ENCODE measurements at regions not wholly inside any gene's neighbourhood (a gene's known extent, or its start where the extent isn't known, plus 50 kb on each side); places are given as distances from the start of the nearest gene placed in this dataset.
"Not testable (repeated sequence)": the region's sequence is repeated elsewhere in the genome, so short reads cannot be mapped to it uniquely, and the experiment has no call there.

DNA sequence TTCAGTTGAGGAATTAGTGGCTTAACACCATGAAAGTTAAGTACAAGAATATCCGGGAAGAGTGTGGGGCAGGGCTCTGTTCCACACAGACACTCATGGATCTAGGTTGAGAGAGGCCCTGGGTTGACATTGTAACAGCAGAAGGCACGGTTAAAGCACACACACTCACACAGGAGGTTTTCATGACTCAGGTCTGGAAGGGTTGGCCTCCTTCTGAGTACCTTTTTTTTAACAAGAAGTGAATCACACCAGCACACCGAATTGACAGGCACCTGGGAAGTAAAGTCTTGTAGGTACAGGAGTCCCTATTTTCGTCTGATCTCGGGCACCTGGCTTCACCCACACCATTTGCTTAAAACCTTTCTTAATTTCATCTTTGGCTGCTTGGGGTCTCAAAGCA is 509.4 kb upstream of the ADARB2 start:
- DNase-seq (ENCODE audit: low spot score), result no peak

DNA sequence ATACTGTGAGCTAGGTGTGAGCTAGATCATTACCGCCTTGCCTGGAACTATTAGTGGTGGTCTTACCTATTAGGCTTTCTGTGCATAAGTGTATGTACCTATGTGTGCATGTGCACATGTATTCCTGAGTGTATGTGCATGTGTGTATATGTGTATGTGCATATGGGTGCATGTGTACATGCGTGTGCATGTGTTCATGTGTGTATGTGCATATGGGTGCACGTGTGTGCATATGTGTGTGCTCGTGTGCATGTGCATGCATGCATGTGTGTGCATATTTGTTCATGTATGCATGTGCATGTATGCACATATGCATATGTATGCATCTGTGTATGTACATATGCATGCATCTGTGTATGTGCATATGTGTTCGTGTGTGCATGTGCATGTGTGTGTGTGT is 508.3 kb upstream of the ADARB2 start:
- no peak for DNase-seq (ENCODE audit: low spot score)

DNA sequence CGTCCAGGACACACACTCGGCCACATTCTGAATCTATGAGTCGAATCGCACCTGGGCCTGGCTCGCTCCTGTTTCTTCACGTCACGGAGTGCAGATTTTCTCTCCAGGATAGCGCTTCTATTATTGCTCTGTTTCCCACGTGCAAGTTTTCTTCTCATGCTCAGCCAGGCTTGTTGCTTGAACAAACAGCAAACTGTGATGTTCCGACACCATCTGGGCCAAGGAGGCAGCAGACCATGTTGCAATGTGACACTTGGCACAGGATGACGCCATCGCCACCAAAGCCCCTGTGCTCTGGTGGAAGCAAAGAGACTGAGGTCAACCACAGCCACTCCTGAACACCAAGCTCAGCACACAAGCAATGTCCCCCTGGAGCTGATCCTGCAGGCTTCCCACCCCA is 507.1 kb upstream of the ADARB2 start:
- no peak for DNase-seq (ENCODE audit: low spot score)

DNA sequence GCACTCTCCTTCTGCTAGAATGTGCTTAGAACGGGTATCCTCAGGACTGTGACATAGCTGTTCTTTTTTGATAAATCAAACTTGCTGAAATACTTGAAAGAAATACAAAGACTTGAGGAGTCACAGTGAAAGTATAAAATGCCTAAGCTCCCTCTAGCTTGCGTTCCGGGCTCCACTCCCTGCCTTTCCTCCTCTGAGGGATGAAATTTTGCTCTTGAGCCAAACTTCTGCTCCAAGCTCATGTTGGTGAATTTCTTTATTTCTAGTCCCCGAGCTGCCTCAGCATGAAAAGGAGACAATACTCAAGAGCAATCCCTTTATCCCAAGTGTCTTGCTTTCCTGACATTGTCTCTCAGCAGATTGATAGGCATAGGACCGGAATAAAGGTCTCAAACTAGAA is 499.6 kb upstream of the ADARB2 start:
- DNase-seq (ENCODE audit: low spot score), result no peak

DNA sequence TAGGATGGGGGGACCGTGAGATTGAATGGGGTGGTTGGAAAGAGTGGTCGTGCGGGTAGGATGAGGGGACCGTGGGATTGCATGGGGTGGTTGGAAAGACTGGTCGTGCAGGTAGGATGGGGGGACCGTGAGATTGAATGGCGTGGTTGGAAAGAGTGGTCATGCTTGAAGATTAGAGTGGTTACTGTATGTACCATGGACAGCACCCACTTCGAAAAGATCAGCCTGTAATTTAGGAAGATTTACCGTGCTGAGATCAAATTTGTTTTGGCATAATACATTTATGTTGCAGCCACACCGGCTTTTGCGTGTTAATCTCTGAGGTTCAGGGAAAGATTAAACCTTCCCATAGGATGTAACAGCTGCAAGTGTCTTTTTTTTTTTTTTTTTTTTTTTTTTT is 495.2 kb upstream of the ADARB2 start:
- DNase-seq (ENCODE audit: low spot score), result no peak

DNA sequence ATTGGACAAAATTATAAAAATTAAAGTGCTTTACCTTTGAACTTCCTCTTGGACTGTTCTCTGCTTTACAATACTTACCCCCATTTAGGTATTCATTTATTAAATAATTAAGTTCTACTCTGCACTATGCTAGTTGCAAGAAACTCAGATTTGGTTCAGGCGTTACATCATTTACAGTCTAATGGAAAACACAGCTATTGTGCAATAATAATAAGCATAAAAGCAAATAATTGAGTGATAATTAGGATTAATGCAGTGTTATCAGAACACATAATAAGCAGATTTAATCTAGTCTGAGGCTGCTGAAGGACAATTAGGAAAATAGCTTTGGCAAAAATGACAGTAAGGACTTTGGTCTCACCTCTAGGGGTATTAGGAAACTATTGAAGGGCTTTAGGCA is 493.2 kb upstream of the ADARB2 start:
- DNase-seq (ENCODE audit: low spot score), result no peak

DNA sequence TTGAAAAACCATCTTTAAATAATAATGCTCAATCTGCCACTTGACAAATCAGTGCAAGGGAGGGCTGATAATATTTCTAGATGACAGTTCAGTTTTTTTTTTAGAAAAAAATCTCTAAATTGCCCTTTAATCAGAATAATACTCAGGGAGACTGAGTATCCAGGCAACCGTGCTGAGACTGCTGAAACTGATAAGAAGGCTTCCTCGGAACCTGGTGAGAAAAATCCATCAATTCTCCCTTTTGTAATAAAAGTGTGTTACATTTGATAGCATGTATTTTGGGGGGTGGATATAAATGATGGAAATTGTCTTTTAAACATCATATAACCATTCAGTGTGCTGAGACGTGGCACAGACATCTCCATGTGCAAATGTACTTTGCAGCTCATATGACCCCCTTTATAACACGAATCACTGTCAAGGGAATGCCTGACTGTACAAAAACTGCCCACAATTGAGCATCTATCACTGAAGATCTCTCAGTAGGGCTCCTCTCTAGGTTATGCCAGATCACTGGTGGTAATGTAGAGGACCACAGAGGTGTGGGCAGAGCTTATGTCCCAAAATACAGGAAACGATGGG is 491.1 kb upstream of the ADARB2 start:
- DNase-seq (ENCODE audit: low spot score), result no peak

DNA sequence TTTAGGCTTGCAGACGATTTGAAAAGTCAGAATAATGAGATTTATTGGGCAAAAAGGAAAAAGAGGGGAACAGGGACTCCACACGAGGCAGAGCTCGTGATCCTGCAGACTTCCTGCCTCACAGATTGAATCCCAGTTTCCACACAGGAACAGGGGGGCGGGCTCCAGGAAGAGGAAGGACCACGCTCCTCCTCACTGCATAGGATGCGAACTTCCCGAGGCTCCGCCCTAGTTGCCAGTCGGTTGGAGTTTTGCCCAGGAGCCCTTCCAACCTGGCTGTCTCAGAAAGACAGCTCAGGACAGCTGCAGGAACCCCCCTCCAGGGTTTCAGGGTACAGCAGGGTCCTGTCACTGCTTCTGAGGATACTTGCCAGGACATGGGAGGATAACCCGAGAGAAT is 488.3 kb upstream of the ADARB2 start:
- no peak for DNase-seq (ENCODE audit: low spot score)

DNA sequence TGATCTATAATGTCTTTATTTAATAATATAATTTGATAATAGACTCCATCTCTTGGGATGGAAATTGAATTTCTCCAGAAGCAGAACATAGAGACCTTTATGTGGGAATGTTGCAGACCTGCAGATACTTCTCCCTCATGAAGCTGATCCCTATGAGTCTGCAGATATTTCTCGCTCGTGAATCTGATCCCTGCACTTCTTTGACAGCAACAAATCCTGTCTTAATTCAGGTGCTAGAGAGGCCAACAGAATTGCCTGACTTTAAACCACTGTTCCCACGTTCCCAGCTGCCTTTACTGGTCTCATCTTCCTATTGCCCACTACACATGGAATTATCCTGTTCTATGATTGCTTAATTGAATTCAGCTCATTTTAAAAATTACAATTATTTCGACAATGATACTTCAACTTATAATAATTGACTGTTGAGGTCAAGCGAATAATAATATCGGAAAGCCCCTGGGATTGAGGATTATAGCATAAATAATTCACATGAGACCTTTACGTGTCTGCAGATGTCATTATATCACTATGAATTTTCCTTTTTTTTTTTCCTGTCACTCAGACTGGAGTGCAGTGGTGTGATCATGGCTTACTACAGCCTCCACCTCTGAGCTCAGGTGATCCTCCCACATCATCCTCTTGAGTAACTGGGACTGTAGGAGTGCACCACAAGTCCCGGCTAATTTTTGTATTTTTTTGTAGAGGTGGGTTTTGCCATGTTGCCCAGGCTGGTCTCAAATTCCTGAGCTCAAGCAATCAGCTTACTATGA is 486.4 kb upstream of the ADARB2 start:
- DNase-seq (ENCODE audit: low spot score), result no peak

DNA sequence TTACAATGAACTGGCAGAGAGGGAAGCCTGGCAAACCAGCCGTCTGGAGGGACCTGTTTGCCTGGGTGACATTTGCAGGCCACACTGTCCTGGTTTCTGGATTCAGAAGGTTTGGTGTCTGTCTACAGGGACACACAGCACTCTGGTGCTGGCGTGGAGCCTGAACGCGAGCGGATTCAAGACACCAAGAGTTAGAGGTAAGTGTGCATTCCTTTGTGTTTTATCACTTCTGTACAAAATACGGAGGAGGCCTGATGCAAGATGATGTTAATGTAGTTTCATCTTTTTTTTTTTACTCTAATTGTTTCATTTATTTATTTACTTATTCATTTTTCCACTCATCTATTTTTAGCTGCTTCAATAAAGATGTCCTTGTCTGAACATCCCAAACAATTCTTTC is 485.3 kb upstream of the ADARB2 start:
- DNase-seq (ENCODE audit: low spot score), result no peak

DNA sequence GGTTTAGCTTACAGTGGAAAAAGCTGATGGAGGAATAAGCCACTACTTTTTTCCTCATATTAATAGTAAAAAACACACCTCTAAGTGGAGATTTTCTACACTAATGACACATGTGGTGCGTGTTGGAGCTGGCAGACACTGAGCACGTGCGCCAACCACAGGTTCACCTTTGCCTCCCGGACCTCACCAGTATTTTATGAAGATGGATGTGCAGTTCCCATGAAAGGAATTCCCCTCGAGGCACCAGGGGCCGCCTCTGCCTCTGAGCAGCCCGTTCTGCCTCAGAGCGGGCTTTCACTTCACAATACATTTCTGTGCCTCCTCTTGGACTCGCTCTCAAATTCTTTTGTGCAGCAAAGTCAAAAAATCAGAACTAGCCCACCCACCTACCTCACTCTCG is 477.5 kb upstream of the ADARB2 start:
- no peak for DNase-seq (ENCODE audit: low spot score)

DNA sequence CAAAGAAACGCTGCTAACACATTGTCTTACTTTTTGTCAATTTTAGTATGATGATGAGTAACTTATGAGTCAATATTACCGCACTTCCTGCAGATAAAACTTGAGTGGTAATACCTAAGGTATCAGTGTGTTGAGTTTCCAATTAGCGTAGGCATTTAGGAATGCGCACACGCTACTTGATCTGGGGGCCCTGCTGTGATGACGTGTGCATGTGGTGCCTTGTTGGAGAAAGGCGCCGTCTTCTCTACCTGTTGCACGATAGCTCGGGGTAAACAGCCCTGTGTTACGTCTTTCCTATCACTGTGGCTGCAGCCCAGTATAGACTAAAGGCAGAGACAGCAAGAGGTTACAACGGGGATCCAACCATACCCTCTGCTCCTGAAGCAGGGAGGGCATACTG is 476.8 kb upstream of the ADARB2 start:
- no peak for DNase-seq (ENCODE audit: low spot score)

DNA sequence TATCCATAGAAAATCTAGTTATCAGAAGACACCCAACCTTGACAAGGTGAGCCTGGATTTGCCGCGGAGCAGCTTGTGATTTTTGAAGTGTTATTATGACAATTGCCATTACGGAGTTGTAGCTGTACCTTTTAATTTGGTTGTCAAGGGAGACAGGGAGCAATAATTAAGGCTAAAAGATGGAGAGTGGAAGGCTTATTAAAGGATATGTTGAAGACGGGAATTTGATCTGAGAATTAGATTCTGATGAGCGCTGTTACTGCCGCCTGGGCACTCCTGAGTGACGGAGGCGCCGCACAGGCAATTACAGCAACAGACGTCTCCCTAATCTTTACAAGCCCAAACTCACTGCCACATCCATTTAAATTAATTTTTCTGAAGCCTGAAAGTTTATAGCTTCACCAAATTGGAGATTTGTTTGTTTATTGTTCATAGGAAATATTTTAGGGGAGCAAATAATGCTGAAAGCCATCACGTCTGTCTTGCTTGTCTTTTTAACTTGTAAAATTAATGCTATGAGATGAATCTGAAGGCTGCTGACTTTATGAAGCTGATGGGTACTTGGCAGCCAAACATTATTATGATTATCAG is 475.0 kb upstream of the ADARB2 start:
- DNase-seq (ENCODE audit: low spot score), result no peak

DNA sequence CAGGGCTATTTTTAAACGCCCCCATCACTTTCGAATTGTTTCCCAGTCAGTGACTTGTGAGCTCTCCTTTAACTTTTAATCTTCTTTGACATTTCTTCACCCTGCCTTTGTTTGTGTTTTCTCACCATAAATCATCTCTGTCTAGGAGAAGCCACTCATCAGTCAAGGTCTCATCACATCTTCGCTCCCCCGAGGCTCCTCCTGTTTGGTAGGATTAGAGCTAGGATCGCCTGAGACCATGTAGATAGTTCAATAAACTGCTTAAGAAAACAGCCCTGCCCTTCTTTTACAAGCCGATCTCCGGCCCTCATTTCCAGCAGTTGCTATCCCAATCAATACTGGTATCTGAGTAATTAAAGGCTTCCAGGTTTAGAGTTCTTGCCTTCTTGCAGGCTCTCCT is 472.8 kb upstream of the ADARB2 start:
- no peak for DNase-seq (ENCODE audit: low spot score)

DNA sequence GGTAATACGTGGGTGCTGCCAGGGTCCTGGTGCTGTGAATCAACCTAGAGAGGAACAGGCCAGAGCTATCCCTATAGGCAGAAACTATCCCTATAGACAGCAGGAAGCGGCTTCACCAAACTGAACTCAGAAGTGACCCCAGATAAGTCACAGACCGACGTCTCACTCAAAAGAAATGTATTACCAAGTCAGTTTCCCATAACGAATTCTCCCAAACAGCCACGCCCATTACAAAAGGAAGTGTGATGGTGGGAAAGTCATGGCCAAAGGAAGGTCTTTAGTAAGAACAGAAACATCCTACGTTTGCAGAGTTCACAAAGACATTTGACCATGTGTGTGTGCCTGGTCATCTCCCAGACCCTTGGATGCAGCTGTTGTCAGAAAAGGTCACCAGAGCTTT is 470.8 kb upstream of the ADARB2 start:
- DNase-seq (ENCODE audit: low spot score), result no peak

DNA sequence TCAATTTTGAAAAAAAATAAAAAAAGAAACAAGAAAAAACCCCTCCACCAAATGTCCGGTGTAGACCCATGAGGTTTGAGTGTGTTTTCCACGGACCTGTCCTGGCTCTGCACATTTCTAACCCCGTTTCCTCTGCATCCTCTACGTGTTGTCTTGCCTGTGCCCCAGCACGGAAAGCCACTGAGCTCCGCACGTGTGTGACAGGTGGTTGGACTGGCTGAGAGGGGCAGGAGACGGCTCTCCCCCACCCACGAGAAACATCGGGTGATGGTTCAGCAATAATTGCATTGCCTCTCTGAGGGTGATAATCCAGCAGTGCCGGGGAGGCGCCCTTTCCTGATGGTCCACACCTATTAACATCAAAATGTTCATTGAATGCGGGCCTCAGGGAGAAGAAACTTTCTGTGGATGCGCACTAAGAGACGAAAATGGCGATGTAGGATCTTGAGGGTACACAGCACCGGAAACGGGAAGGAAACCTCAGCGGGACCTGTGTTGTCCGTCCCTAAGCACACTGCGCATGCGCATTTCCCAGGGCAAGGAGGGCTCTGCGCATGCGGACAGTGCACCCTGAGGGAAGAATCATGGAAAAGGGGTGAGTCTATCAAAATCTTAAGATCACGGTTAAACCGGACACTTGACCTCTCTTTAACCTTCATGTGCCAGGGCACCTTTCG is 470.1 kb upstream of the ADARB2 start:
- no peak for DNase-seq (ENCODE audit: low spot score)

DNA sequence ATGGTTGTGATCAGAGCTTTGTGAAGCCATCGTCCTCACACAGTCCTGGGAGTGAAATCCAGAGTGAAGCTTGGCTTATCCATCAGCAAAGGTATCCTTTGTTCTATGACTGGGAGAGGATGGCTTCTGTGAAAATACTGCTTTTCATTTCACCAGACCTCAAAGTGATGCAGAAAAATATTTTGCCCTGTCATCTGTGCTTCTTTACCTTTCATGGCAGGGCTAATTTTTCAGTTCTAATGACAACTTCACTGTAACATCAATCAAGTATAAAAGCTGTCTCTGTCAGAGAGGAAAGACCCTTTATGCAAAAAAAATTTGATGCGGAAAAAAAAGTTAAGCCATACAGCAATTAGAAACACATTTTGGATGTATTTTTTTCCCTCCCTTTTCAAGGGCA is 468.1 kb upstream of the ADARB2 start:
- no peak for DNase-seq (ENCODE audit: low spot score)

DNA sequence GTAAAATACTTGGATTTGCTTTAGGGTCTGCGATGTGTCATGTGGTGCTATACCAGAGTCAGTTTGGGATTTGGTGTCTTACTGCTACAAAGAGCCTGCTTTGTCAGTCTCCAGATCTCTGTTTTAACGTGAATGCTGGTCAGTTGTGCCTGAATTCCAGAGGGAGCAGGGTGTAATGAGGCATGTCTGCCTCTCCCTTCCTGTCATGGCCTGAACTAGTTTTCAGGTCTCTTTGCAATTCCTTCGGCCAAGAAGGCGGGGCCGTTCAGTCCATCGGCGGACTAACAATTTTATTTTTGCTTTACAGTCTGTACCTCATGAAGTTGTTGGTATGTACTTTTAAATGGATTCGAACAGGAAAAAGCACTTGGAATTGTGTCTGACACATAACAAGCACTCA is 465.1 kb upstream of the ADARB2 start:
- DNase-seq (ENCODE audit: low spot score), result no peak

DNA sequence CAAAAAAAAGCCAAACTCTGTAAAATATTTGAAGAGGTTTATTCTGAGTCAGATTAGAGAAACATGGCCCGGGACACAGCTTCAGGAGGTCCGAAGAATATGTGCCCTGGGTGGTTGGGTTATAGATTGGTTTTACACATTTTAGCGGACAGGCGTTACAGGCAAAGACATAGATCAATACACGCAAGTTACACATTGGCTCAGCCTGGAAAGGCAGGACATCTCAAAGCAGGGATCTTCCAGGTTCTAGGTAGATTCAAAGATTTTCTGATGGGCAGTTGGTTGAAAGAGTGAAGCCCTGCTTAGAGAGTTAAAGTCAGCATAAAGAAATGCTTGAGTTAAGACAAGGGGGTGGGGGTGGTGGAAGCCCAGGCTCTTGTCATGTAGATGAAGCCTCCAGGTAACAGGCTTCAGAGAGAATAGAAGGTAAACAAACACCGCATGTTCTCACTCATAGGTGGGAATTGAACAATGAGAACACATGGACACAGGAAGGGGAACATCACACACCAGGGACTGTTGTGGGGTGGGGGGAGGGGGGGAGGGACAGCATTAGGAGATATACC is 464.3 kb upstream of the ADARB2 start:
- DNase-seq (ENCODE audit: low spot score), result no peak

DNA sequence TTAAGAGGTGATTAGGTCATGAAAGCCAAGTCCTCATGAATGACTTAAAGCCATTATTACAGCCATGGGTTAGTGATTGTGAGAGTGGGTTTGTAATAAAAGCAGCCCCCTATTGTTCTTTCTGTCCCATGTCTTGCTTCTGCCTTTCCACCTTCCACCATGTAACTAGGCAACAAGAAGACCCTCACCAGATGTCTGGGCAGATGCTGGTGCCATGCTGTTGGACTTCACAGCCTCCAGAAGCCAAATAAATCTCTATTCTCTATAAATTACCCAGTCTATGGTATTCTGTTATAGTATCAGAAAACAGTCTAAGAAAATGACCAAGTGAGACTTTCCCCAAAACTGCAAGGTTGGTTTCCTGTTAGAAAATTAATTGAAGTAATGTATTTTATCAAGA is 460.3 kb upstream of the ADARB2 start:
- DNase-seq (ENCODE audit: low spot score), result no peak

DNA sequence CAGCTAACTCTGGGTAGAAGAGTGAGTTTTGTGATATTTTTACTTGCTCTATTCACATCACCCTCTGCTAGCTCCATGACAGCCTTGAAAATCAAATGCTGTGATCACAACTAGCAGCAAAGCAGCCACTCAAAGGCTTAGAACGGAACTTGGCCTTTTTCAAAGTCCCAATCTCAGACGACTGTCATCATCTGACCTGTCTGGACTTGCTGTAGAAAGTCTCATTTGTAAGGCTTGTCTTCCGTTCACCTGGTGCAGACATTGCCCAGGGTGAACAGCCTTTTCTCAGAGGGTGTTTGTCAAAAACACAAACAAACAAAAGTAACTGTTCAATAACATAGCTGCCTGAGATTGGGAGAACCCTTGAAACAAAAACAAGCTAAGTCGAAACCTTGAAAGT is 458.9 kb upstream of the ADARB2 start:
- no peak for DNase-seq (ENCODE audit: low spot score)

DNA sequence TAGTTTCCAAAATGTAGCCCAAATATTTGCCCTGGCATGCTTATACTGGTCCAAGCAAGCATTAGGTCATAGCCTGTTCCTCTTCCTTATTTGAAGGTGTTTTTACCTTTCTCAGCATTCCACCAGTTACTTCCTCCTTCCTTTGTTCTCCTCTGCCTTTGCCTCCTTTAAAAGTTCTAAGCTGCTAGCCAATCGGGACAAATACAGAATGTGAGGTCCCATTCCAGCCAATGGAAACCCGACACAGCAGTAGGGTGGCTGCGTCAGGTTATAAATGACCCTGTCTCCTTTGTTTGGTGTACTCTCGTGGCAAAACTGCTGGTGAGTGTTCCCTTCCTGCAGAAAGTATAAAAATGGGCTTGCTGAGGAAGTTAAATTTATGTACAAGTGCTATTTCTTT is 452.0 kb upstream of the ADARB2 start:
- DNase-seq (ENCODE audit: low spot score), result not testable (repeated sequence)

DNA sequence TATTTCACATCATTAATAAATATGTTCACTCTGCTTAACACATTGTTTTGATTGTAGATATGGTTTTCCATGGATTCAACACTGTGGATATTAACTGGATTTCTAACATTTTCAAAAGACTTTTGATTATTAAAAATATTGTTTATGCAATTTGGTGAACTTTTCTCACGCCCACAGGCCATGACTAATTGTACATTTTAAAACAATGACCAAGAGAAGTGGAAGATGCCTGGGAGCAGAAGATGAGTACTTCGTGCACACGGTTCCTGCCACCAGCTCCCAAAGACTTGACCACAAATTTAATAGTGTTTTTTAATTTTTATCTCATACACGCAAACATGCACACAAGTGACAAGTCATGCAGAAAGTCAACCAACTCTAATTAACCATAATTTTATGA is 451.0 kb upstream of the ADARB2 start:
- no peak for DNase-seq (ENCODE audit: low spot score)
